HEK293 (cell line): ENCODE measurements at regions not wholly inside any gene's neighbourhood (a gene's known extent, or its start where the extent isn't known, plus 50 kb on each side); places are given as distances from the start of the nearest gene placed in this dataset.

Experiments used
- CTCF ChIA-PET: fragments of 350-600 bp; formaldehyde crosslinking; extraction: SDS; loops from one replicate; lab custom pipeline; 2021; ENCODE audit warnings: antibody characterized with exemption; lab: Yijun Ruan, JAX
- POLR2A ChIA-PET: fragments of 300-600 bp; formaldehyde crosslinking; extraction: SDS; loops from one replicate; lab custom pipeline; 2020; ENCODE audit warnings: antibody characterized with exemption, inconsistent platforms; lab: Yijun Ruan, JAX
- H3K27ac ChIP-seq: fragments of 200-500 bp; sonication (Bioruptor generic); 2 replicates; pipeline ENCODE4 v1.5.1; 2014; ENCODE audit warnings: low read depth, low read length, control low read depth, inconsistent platforms; ENCODE audit errors: extremely low read depth
- H3K36me3 ChIP-seq, 2 experiments: fragments of 200-500 bp in 1 of 2; sonication (Bioruptor generic) in 1 of 2; 1 replicate in 1 of 2; 2 replicates in 1 of 2; pipeline ENCODE4 v1.5.1; 2014 to 2017; ENCODE audit warnings: inconsistent platforms in 2 of 2, low read length in 2 of 2; ENCODE audit not compliant: control insufficient read depth in 2 of 2, insufficient read depth in 1 of 2
- H3K4me1 ChIP-seq: fragments of 200-500 bp; sonication (Bioruptor generic); 2 replicates; pipeline ENCODE4 v1.5.1; 2014; ENCODE audit warnings: mild to moderate bottlenecking, low read length, inconsistent platforms; ENCODE audit not compliant: control insufficient read depth, insufficient read depth
- H3K4me3 ChIP-seq: 2 replicates; pipeline ENCODE4 v1.5.1; 2011; ENCODE audit warnings: low read depth, mild to moderate bottlenecking, control low read depth, low read length, moderate library complexity
- H3K9me3 ChIP-seq: fragments of 200-500 bp; sonication (Bioruptor generic); 2 replicates; pipeline ENCODE4 v1.5.1; 2014; ENCODE audit warnings: low read depth, low read length, inconsistent platforms; ENCODE audit not compliant: control insufficient read depth, insufficient read depth
- GFI1B ChIP-seq: fragments of 450-650 bp; formaldehyde crosslinking; IDR thresholded peaks from 2 replicates; pipeline ENCODE4 v1.5.1; 2016; ENCODE audit warnings: missing biosample characterization, missing genetic modification characterization
- GLIS2 ChIP-seq: fragments of 450-650 bp; formaldehyde crosslinking; IDR thresholded peaks from 2 replicates; pipeline ENCODE4 v1.5.1; 2016; ENCODE audit warnings: missing biosample characterization, missing genetic modification characterization
- KLF9 ChIP-seq: fragments of 450-650 bp; formaldehyde crosslinking; IDR thresholded peaks from 2 replicates; pipeline ENCODE4 v1.5.1; 2016; ENCODE audit warnings: missing biosample characterization, missing genetic modification characterization, low read depth
- SP7 ChIP-seq: fragments of 450-650 bp; formaldehyde crosslinking; IDR thresholded peaks from 2 replicates; pipeline ENCODE4 v1.5.1; 2016; ENCODE audit warnings: missing biosample characterization, missing genetic modification characterization
- ZBTB48 ChIP-seq: fragments of 450-650 bp; formaldehyde crosslinking; IDR thresholded peaks from 2 replicates; pipeline ENCODE4 v1.5.1; 2016; ENCODE audit warnings: missing biosample characterization, missing genetic modification characterization
- ZIC2 ChIP-seq: fragments of 450-650 bp; formaldehyde crosslinking; IDR thresholded peaks from 2 replicates; pipeline ENCODE4 v1.5.1; 2016; ENCODE audit warnings: missing biosample characterization, missing genetic modification characterization
- ZNF132 ChIP-seq: fragments of 450-650 bp; formaldehyde crosslinking; IDR thresholded peaks from 2 replicates; pipeline ENCODE4 v1.5.1; 2017; ENCODE audit warnings: missing biosample characterization, missing genetic modification characterization, borderline replicate concordance
- ZNF221 ChIP-seq: fragments of 450-650 bp; formaldehyde crosslinking; IDR thresholded peaks from 2 replicates; pipeline ENCODE4 v1.5.1; 2017; ENCODE audit warnings: missing biosample characterization, missing genetic modification characterization, borderline replicate concordance
- ZNF335 ChIP-seq: fragments of 450-650 bp; formaldehyde crosslinking; conservative IDR thresholded peaks from 2 replicates; pipeline ENCODE4 v1.5.1; 2016; ENCODE audit warnings: missing biosample characterization, missing genetic modification characterization
- ZNF416 ChIP-seq: fragments of 450-650 bp; formaldehyde crosslinking; IDR thresholded peaks from 2 replicates; pipeline ENCODE4 v1.5.1; 2016; ENCODE audit warnings: missing biosample characterization, missing genetic modification characterization
- ZNF423 ChIP-seq: fragments of 450-650 bp; formaldehyde crosslinking; IDR thresholded peaks from 2 replicates; pipeline ENCODE4 v1.5.1; 2016; ENCODE audit warnings: missing biosample characterization, missing genetic modification characterization
- ZNF48 ChIP-seq: fragments of 450-650 bp; formaldehyde crosslinking; IDR thresholded peaks from 2 replicates; pipeline ENCODE4 v1.5.1; 2016; ENCODE audit warnings: missing biosample characterization, missing genetic modification characterization
- ZNF501 ChIP-seq: fragments of 450-650 bp; formaldehyde crosslinking; IDR thresholded peaks from 2 replicates; pipeline ENCODE4 v1.5.1; 2016; ENCODE audit warnings: missing biosample characterization, missing genetic modification characterization
- ZNF514 ChIP-seq: fragments of 450-650 bp; formaldehyde crosslinking; IDR thresholded peaks from 2 replicates; pipeline ENCODE4 v1.5.1; 2016; ENCODE audit warnings: missing biosample characterization, missing genetic modification characterization
- ZNF623 ChIP-seq: fragments of 450-650 bp; formaldehyde crosslinking; IDR thresholded peaks from 2 replicates; pipeline ENCODE4 v1.5.1; 2016; ENCODE audit warnings: missing biosample characterization, missing genetic modification characterization
- ZNF626 ChIP-seq: fragments of 450-650 bp; sonication (Bioruptor Pico); formaldehyde crosslinking; IDR thresholded peaks from 2 replicates; pipeline ENCODE4 v1.5.1; 2018; ENCODE audit warnings: missing biosample characterization, missing genetic modification characterization, inconsistent platforms
- ZNF629 ChIP-seq: fragments of 450-650 bp; formaldehyde crosslinking; IDR thresholded peaks from 2 replicates; pipeline ENCODE4 v1.5.1; 2017; ENCODE audit warnings: missing biosample characterization, missing genetic modification characterization
- ZNF654 ChIP-seq: fragments of 450-650 bp; formaldehyde crosslinking; IDR thresholded peaks from 2 replicates; pipeline ENCODE4 v1.5.1; 2016; ENCODE audit warnings: low read depth, missing biosample characterization, missing genetic modification characterization
- ZNF776 ChIP-seq: fragments of 450-650 bp; formaldehyde crosslinking; IDR thresholded peaks from 2 replicates; pipeline ENCODE4 v1.5.0; 2017; ENCODE audit warnings: missing biosample characterization, missing genetic modification characterization, borderline replicate concordance
- TF ChIP-seq, protein P1 (sequence below): fragments of 450-650 bp; formaldehyde crosslinking; IDR thresholded peaks from 2 replicates; pipeline ENCODE4 v1.5.1; 2016; ENCODE audit warnings: missing biosample characterization, missing genetic modification characterization
- TF ChIP-seq, protein P2 (sequence below): fragments of 450-650 bp; formaldehyde crosslinking; IDR thresholded peaks from 2 replicates; pipeline ENCODE4 v1.5.1; 2016; ENCODE audit warnings: missing biosample characterization, missing genetic modification characterization
- TF ChIP-seq, protein P3 (sequence below): sonication (generic); formaldehyde crosslinking; IDR thresholded peaks from 2 replicates; pipeline ENCODE4 v1.8.1; 2022; ENCODE audit warnings: mild to moderate bottlenecking, moderate library complexity, missing genetic modification reagents
- TF ChIP-seq, protein P4 (sequence below): fragments of 450-650 bp; formaldehyde crosslinking; IDR thresholded peaks from 2 replicates; pipeline ENCODE4 v1.5.1; 2016; ENCODE audit warnings: missing biosample characterization, missing genetic modification characterization

DNA sequence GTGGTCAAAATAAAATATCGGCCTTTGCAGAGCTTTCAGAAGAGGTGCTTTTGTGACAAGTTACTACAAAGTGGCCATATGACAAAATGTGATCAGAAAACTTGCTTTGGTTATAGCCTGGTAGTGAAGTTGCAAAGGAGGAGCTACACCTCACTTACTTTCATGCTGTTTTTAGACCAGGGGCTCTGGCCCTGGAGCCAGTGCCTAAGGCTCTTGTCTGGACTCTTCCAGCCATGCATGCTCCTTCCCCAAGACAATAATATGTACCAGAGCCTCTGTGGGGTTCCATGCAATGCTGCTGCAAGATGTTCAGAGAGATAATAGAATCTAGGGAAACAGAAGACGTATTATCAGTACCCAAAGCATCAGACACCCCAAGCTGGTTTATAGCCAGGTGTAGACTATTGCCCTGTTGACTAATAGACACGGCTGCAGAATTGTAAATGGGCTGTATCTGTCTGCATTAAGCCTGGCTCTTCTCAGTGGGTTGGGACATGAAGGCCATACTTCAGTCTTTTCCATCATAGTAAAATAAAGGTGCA, 88.5 kb downstream of the EGLN3 start:
- Histone ChIP-seq H3K36me3 (no peaks in the 10 kb centered on the region), H3K4me1 (no peaks in the 10 kb centered on the region), H3K9me3 (no peaks in the 10 kb centered on the region), H3K4me3 (no peak overlapping the region), H3K27ac (no peak overlapping the region)
- CTCF ChIA-PET = interaction anchor here (0.8 to 0.9 kb wide), 3 partner anchors 13 to 440 kb away, joined by 3 read pairs; no protein-coding TSS in a partner anchor
- POLR2A ChIA-PET = no interaction called here
- no peak for TF ChIP-seq ZNF514 (tag by site-specific recombination)
- TF ChIP-seq, protein P1, sequence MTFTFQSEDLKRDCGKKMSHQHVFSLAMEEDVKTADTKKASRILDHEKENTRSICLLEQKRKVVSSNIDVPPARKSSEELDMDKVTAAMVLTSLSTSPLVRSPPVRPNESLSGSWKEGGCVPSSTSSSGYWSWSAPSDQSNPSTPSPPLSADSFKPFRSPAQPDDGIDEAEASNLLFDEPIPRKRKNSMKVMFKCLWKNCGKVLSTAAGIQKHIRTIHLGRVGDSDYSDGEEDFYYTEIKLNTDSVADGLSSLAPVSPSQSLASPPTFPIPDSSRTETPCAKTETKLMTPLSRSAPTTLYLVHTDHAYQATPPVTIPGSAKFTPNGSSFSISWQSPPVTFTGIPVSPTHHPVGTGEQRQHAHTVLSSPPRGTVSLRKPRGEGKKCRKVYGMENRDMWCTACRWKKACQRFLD = no peak
- TF ChIP-seq ZNF623 (tag by site-specific recombination) = no peak
- no peak for TF ChIP-seq SP7
- no peak for TF ChIP-seq ZNF654
- TF ChIP-seq, protein P2, sequence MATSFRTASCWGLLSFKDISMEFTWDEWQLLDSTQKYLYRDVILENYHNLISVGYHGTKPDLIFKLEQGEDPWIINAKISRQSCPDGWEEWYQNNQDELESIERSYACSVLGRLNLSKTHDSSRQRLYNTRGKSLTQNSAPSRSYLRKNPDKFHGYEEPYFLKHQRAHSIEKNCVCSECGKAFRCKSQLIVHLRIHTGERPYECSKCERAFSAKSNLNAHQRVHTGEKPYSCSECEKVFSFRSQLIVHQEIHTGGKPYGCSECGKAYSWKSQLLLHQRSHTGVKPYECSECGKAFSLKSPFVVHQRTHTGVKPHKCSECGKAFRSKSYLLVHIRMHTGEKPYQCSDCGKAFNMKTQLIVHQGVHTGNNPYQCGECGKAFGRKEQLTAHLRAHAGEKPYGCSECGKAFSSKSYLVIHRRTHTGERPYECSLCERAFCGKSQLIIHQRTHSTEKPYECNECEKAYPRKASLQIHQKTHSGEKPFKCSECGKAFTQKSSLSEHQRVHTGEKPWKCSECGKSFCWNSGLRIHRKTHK (tag by site-specific recombination) = no peak
- no peak for TF ChIP-seq GFI1B (tag by site-specific recombination)
- no peak for TF ChIP-seq ZNF132 (tag by site-specific recombination)
- no peak for TF ChIP-seq ZNF629 (tag by site-specific recombination)
- TF ChIP-seq ZNF335 (tag by site-specific recombination) = no peak
- TF ChIP-seq ZNF48 (tag by site-specific recombination) = no peak
- TF ChIP-seq KLF9 (tag by site-specific recombination) = no peak
- TF ChIP-seq, protein P3, sequence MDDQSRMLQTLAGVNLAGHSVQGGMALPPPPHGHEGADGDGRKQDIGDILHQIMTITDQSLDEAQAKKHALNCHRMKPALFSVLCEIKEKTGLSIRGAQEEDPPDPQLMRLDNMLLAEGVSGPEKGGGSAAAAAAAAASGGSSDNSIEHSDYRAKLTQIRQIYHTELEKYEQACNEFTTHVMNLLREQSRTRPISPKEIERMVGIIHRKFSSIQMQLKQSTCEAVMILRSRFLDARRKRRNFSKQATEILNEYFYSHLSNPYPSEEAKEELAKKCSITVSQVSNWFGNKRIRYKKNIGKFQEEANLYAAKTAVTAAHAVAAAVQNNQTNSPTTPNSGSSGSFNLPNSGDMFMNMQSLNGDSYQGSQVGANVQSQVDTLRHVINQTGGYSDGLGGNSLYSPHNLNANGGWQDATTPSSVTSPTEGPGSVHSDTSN (CRISPR knock-in tag) = no peak
- TF ChIP-seq ZNF501 (tag by site-specific recombination) = no peak
- no peak for TF ChIP-seq ZNF423 (tag by site-specific recombination)
- no peak for TF ChIP-seq GLIS2

DNA sequence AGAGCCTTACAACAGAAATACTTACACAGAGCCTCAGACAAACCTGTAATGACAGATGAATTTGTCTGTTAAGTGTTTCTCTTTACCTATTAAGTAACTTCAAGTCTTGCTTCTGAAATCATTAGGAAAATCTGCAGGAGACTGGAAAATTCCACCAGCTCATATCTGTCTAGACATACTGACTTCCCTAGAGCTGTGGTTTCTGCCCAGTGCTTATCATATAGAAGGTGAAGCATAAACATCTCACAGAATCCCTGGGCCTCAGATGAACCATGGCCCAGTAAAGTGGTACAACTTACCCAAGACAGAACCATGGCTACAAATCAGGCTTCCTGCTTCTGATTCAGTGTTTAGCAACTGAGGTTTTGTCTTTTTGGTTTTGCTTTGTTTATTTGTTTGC, 91.6 kb downstream of the EGLN3 start:
- CTCF ChIA-PET = interaction anchor here (0.6 to 1.4 kb wide), 4 partner anchors 10 to 67 kb away, joined by 3 to 6 read pairs (median 4); no protein-coding TSS in a partner anchor
- POLR2A ChIA-PET = no interaction called here

More for the DNA sequence above, 91.6 kb downstream of the EGLN3 start:
- H3K9me3 ChIP-seq = no peaks in the 10 kb centered on the region
- H3K4me3 ChIP-seq = no peak overlapping the region
- TF ChIP-seq ZNF221 (tag by site-specific recombination) (no peak), ZNF776 (tag by site-specific recombination) (no peak), ZNF626 (tag by site-specific recombination) (no peak), ZBTB48 (tag by site-specific recombination) (no peak), ZNF416 (tag by site-specific recombination) (no peak), ZIC2 (tag by site-specific recombination) (no peak)
- TF ChIP-seq, protein P4, sequence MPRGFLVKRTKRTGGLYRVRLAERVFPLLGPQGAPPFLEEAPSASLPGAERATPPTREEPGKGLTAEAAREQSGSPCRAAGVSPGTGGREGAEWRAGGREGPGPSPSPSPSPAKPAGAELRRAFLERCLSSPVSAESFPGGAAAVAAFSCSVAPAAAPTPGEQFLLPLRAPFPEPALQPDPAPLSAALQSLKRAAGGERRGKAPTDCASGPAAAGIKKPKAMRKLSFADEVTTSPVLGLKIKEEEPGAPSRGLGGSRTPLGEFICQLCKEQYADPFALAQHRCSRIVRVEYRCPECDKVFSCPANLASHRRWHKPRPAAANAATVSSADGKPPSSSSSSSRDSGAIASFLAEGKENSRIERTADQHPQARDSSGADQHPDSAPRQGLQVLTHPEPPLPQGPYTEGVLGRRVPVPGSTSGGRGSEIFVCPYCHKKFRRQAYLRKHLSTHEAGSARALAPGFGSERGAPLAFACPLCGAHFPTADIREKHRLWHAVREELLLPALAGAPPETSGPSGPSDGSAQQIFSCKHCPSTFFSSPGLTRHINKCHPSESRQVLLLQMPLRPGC (tag by site-specific recombination) = no peak
- no peaks in the 10 kb centered on the region for H3K4me1 ChIP-seq
- H3K36me3 ChIP-seq = no peaks in the 10 kb centered on the region
- H3K27ac ChIP-seq = no peak overlapping the region
